Psoas muscle (tissue), 7 donors: ENCODE measurements at regions not wholly inside any gene's neighbourhood (a gene's known extent, or its start where the extent isn't known, plus 50 kb on each side); places are given as distances from the start of the nearest gene placed in this dataset.

ENCODE experiments used
- ATAC-seq, 4 donors: fragments of 200-7000 bp; cut with Tn5 transposase; one replicate each; pipeline ENCODE4 v1.9.1; 2020; ENCODE audit warnings: moderate library complexity in 3 of 4, mild to moderate bottlenecking in 2 of 4
- DNase-seq, 2 donors: peaks; one replicate each; pipeline ENCODE4 v3.0.0-alpha.2; 2020
- H3K27ac ChIP-seq: fragments of 200-600 bp; one replicate; pipeline ENCODE4 v1.8.0; 2022
- H3K27me3 ChIP-seq, 3 donors: fragments of 200-600 bp in 1 of 3; one replicate each; pipeline versions ENCODE4 v1.6.1 to v1.8.0; 2013 to 2022; ENCODE audit warnings: low read length in 2 of 3, mild to moderate bottlenecking in 2 of 3, moderate library complexity in 1 of 3; ENCODE audit not compliant: insufficient read depth in 3 of 3
- H3K36me3 ChIP-seq, 2 donors: fragments of 200-600 bp in 1 of 2; one replicate each; pipeline versions ENCODE4 v1.6.1 to v1.8.0; 2013 to 2022; ENCODE audit warnings: low read depth in 1 of 2, mild to moderate bottlenecking in 1 of 2, moderate library complexity in 1 of 2; ENCODE audit not compliant: insufficient read depth in 1 of 2
- H3K4me1 ChIP-seq: fragments of 200-600 bp; one replicate; pipeline ENCODE4 v1.8.0; 2022
- H3K4me3 ChIP-seq: fragments of 200-600 bp; one replicate; pipeline ENCODE4 v1.8.0; 2022; ENCODE audit warnings: mild to moderate bottlenecking
- H3K9me3 ChIP-seq: fragments of 200-600 bp; one replicate; pipeline ENCODE4 v1.8.0; 2022
- CTCF ChIP-seq: fragments of 200-600 bp; IDR thresholded peaks from one replicate; pipeline ENCODE4 v1.8.0; 2022; ENCODE audit warnings: antibody characterized with exemption
- WGBS, 3 donors: extraction: QIAGEN DNeasy Blood & Tissue Kit; methylation state at CpG; one replicate each; pipeline versions ENCODE4 v1.1.6 to v1.1.7; 2013; 5-methylcytosine and 5-hydroxymethylcytosine counted together
- intact Hi-C, 2 donors: fragments of 100-400 bp; cut with DNase I; formaldehyde crosslinking; loops; one replicate each; pipeline versions ENCODE4 v1.11.0 to v1.14.2; 2022
- donor health status: healthy with polysubstance abuse.
- donor health status: DM: no; HTN: no; CAD: no; lungs with moderate emphysema.
- donor health status: Bipolar disorder and iron deficiency.
- donor health status: healthy.
- donor health status: DM: yes; HTN: yes; CAD: no.
- donor health status: DM: no; HTN: no; CAD: no.
- donor health status: DM: yes; HTN: yes; CAD: no.

- intact Hi-C loops, result no loop called here
- no peaks in the 10 kb centered on the region for H3K9me3 ChIP-seq
- no peak overlapping the region for H3K4me3 ChIP-seq
- H3K36me3 ChIP-seq, result no peaks in the 10 kb centered on the region
- ATAC-seq (no peak), DNase-seq (no peak)
- no peaks in the 10 kb centered on the region for H3K27me3 ChIP-seq
- 83 to 100% (median 94%) methylated on average over 1 of the region's 1 CpG for WGBS, 3 donors
- H3K27ac ChIP-seq, result no peak overlapping the region
- H3K4me1 ChIP-seq, result no peaks in the 10 kb centered on the region
- no peak for TF ChIP-seq CTCF
These were observed 75.8 kb upstream of the SPRED2 start for GRCh38 chr2:65508225-65508624.

- Histone ChIP-seq H3K4me3 (no peak overlapping the region), H3K27me3 (no peaks in the 10 kb centered on the region), H3K27ac (no peak overlapping the region), H3K9me3 (no peaks in the 10 kb centered on the region), H3K4me1 (no peaks in the 10 kb centered on the region), H3K36me3 (no peaks in the 10 kb centered on the region)
- no peak for DNase-seq
- ATAC-seq, result no peak
- TF ChIP-seq CTCF, result no peak
- WGBS, 3 donors, result 85 to 93% (median 86%) methylated on average over 10 of the region's 10 CpGs
- intact Hi-C loops, result no loop called here
These were observed 75.0 kb upstream of the SPRED2 start for GRCh38 chr2:65507102-65508069.

GRCh38 chr2:65504814-65505697, 72.7 kb upstream of the SPRED2 start:
- DNase-seq, result no peak
- no peaks in the 10 kb centered on the region for H3K27me3 ChIP-seq
- intact Hi-C loops, result no loop called here
- H3K4me1 ChIP-seq, result no peaks in the 10 kb centered on the region
- H3K9me3 ChIP-seq, result no peaks in the 10 kb centered on the region
- ATAC-seq, result no peak
- TF ChIP-seq CTCF, result no peak
- H3K27ac ChIP-seq, result no peak overlapping the region
- H3K4me3 ChIP-seq, result no peak overlapping the region
- 64 to 73% (median 66%) methylated on average over 14 of the region's 14 CpGs for WGBS, 3 donors
- no peaks in the 10 kb centered on the region for H3K36me3 ChIP-seq

GRCh38 chr2:65504201-65504600, 71.8 kb upstream of the SPRED2 start:
- no peak overlapping the region for H3K4me3 ChIP-seq
- ATAC-seq (no peak), DNase-seq (no peak)
- H3K9me3 ChIP-seq, result no peaks in the 10 kb centered on the region
- WGBS, 3 donors, result 66 to 83% (median 79%) methylated on average over 6 of the region's 6 CpGs
- no peaks in the 10 kb centered on the region for H3K27me3 ChIP-seq
- H3K36me3 ChIP-seq, result no peaks in the 10 kb centered on the region
- no peaks in the 10 kb centered on the region for H3K4me1 ChIP-seq
- H3K27ac ChIP-seq, result no peak overlapping the region
- no peak for TF ChIP-seq CTCF
- intact Hi-C loops, result no loop called here
